GM23248 (cell line): ENCODE measurements at regions not wholly inside any gene's neighbourhood (a gene's known extent, or its start where the extent isn't known, plus 50 kb on each side); places are given as distances from the start of the nearest gene placed in this dataset.

Experiments
- EZH2 ChIP-seq: fragments of 200-600 bp; sonication (generic); IDR thresholded peaks from 2 replicates; pipeline ENCODE4 v1.6.1; 2018; ENCODE audit warnings: antibody characterized with exemption, mild to moderate bottlenecking; ENCODE audit not compliant: insufficient read depth, poor library complexity, severe bottlenecking
- EZH2phosphoT487 ChIP-seq: fragments of 200-600 bp; sonication (generic); IDR thresholded peaks from 2 replicates; pipeline ENCODE4 v1.6.1; 2018; ENCODE audit warnings: antibody characterized with exemption, moderate library complexity, mild to moderate bottlenecking, low read depth; ENCODE audit not compliant: insufficient read depth

- TF ChIP-seq EZH2 (no peak), EZH2phosphoT487 (no peak)
Measured at GRCh38 chr7:25536851-25537250, 308.6 kb upstream of the NPVF start.
